ENCODE measurements at regions not wholly inside any gene's neighbourhood (a gene's known extent, or its start where the extent isn't known, plus 50 kb on each side); places are given as distances from the start of the nearest gene placed in this dataset.

- H3K9me3 ChIP-seq = no peaks in the 10 kb centered on the region
- intact Hi-C loops (cut with DNase I; ENCODE audit: low total_unique reads) = no loop called here
- H3K27me3 ChIP-seq = peaks cover 0 to 12% of the 10 kb centered on the region in 2 donors
- no peak overlapping the region for H3K27ac ChIP-seq
- no peaks in the 10 kb centered on the region for H3K36me3 ChIP-seq
- TF ChIP-seq CTCF (IDR thresholded peaks at IDR 0.05) = no peak
- H3K4me1 ChIP-seq = no peaks in the 10 kb centered on the region
- no peak for DNase-seq
- H3K4me3 ChIP-seq = no peak overlapping the region
Measured at GRCh38 chr2:122021941-122022340, 266.5 kb downstream of the TSN start.

GRCh38 chr2:122022531-122022930 lies 267.1 kb downstream of the TSN start:
- no peak for TF ChIP-seq CTCF (IDR thresholded peaks at IDR 0.05)
- H3K36me3 ChIP-seq = no peaks in the 10 kb centered on the region
- no peaks in the 10 kb centered on the region for H3K4me1 ChIP-seq
- no peaks in the 10 kb centered on the region for H3K9me3 ChIP-seq
- no peak overlapping the region for H3K4me3 ChIP-seq
- H3K27me3 ChIP-seq = peaks cover 0 to 12% of the 10 kb centered on the region in 2 donors
- no peak for DNase-seq
- intact Hi-C loops (cut with DNase I; ENCODE audit: low total_unique reads) = no loop called here
- no peak overlapping the region for H3K27ac ChIP-seq

- no peak for TF ChIP-seq CTCF (IDR thresholded peaks at IDR 0.05)
- Histone ChIP-seq H3K36me3 (no peaks in the 10 kb centered on the region), H3K4me1 (peaks cover 0 to 5% (median 0%) of the 10 kb centered on the region in 4 donors), H3K27me3 (peaks cover 0 to 12% of the 10 kb centered on the region in 2 donors), H3K9me3 (no peaks in the 10 kb centered on the region), H3K27ac (no peak overlapping the region), H3K4me3 (no peak overlapping the region)
- intact Hi-C loops (cut with DNase I; ENCODE audit: low total_unique reads) = no loop called here
- no peak for DNase-seq
Measured at GRCh38 chr2:122023059-122023864, 267.8 kb downstream of the TSN start.

- no peaks in the 10 kb centered on the region for H3K27me3 ChIP-seq
- intact Hi-C loops (cut with DNase I; ENCODE audit: low total_unique reads) = no loop called here
- no peak overlapping the region for H3K27ac ChIP-seq
- peaks cover 0 to 11% (median 0%) of the 10 kb centered on the region in 4 donors for H3K4me1 ChIP-seq
- H3K9me3 ChIP-seq = no peaks in the 10 kb centered on the region
- H3K4me3 ChIP-seq = no peak overlapping the region
- no peak for DNase-seq
- no peaks in the 10 kb centered on the region for H3K36me3 ChIP-seq
- no peak for TF ChIP-seq CTCF (IDR thresholded peaks at IDR 0.05)
Measured at GRCh38 chr2:122027510-122028217, 272.2 kb downstream of the TSN start.

GRCh38 chr2:122028371-122029100 lies 273.1 kb downstream of the TSN start:
- intact Hi-C loops (cut with DNase I; ENCODE audit: low total_unique reads) = no loop called here
- Histone ChIP-seq H3K27me3 (no peaks in the 10 kb centered on the region), H3K4me3 (no peak overlapping the region), H3K27ac (no peak overlapping the region), H3K36me3 (no peaks in the 10 kb centered on the region), H3K9me3 (no peaks in the 10 kb centered on the region), H3K4me1 (peaks cover 0 to 11% (median 0%) of the 10 kb centered on the region in 4 donors)
- no peak for TF ChIP-seq CTCF (IDR thresholded peaks at IDR 0.05)
- DNase-seq = no peak
